H4 (cell line): ENCODE measurements at regions not wholly inside any gene's neighbourhood (a gene's known extent, or its start where the extent isn't known, plus 50 kb on each side); places are given as distances from the start of the nearest gene placed in this dataset.
"Not testable (repeated sequence)": the region's sequence is repeated elsewhere in the genome, so short reads cannot be mapped to it uniquely, and the experiment has no call there.

Experiments used
- DNase-seq: peaks from one replicate; pipeline ENCODE4 v3.0.0-alpha.2; 2015; ENCODE audit warnings: low spot score

GRCh38 chr6:144434308-144434990, 149.3 kb downstream of the UTRN start:
- DNase-seq: no peak

- no peak for DNase-seq
These were observed 150.7 kb downstream of the UTRN start for GRCh38 chr6:144435602-144436426.

GRCh38 chr6:144437105-144437504, 152.0 kb downstream of the UTRN start:
- no peak for DNase-seq

DNA sequence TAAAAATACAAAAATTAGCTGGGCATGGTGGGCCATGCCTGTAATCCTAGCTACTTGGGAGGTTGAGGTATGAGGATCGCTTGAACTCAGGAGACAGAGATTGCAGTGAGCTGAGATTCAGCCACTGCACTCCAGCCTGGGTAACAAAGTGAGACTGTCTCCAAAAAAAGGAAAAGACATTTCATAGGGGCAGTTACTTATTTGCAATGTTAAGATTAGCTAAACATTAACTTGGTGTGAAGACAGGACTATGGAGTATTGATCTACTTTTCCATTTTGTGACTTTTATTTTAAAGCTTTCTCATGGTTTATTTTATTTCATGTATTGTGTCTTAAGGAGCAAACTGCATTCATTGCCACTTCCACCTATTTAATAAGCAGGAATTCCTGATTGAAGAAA, 153.0 kb downstream of the UTRN start:
- no peak for DNase-seq

- DNase-seq: no peak
These were observed 153.9 kb downstream of the UTRN start for GRCh38 chr6:144439016-144439415.

DNA sequence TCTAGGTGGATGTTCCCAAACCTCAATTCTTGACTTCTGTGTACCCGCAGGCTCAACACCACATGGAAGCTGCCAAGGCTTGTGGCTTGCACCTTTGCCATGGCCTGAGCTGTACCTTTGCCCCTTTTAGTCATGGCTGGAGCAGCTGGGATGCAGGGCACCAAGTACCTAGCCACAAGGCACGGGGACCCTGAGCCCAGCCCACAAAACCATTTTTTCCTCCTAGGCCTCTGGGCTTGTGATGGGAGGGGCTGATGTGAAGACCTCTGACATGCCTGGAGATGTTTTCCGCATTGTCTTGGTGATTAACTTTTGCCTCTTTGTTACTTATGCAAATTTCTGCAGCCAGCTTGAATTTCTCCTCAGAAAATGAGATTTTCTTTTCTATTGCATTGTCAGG, 156.7 kb downstream of the UTRN start:
- not testable (repeated sequence) for DNase-seq

DNA sequence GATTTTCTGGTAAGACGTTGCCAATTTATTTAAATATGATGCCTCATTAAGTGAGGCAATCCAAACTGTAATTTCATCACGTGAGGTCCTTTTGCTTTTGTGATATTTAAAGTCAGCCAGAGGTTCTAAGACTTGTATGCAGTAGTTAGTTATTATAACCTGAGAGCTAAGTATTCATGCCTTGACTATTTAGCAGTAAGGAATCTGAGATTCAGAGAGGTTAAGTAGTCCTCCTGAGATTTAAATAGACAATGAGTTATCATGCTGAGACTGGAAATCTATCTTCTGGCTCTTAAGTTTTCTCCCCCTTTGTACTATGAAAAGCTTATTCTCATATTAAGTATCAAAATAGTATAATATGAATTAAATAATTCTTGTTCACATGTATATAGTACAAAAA, 158.0 kb downstream of the UTRN start:
- DNase-seq: no peak

DNA sequence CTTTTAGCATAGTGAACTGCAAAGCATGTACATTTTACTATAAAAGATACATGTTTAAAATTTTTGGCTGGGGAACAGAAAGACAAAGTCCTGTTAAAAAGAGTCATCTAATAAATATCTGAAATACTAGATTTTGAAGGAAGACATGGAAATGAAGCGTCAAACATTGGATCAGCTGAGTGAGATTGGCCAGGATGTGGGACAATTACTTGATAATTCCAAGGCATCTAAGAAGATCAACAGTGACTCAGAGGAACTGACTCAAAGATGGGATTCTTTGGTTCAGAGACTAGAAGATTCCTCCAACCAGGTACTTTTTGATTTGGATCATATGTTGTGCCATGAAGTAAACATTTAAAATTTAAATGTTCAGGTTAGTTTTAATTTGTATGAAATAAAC, 162.3 kb downstream of the UTRN start:
- DNase-seq: no peak

- no peak for DNase-seq
These were observed 164.1 kb downstream of the UTRN start for GRCh38 chr6:144449218-144449617.

- DNase-seq: no peak
These were observed 164.9 kb downstream of the UTRN start for GRCh38 chr6:144449911-144450597.

DNA sequence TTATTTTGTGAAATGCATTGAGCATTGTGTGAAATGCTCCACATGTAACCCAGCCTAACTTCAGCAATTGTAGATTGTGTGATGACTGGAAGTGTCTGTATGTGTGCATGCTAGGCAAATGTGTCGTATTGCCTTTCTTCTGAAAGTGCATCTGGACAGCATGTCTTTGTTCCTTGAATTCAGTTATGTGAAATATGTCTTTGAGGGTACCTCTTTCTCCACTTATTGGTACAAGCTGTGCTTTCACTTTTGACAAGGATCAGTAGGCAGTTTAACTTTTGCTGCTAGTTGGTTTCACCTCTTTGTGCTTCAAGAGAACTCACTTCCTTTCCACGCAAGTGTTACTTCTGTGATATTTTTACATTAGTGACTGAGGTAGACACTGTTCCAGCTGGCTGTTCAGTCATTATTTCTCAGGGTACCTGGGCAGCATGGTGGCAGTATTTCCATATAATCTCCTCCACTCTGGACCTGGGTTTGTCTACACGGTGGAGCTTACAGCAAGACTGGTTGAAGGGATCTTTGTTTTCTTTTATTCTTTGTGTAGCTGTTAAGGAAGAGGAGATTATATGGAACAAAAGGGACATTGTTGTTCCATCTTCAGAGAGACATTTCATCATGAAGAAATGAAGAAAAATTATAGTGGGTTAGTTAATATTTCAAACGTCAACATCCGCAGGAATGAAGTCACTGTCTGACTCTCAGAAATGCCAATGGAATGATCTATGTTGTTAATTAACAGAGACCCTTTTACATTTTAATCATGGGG, 175.4 kb downstream of the UTRN start:
- no peak for DNase-seq

GRCh38 chr6:144462058-144462457, 176.9 kb downstream of the UTRN start:
- no peak for DNase-seq

DNA sequence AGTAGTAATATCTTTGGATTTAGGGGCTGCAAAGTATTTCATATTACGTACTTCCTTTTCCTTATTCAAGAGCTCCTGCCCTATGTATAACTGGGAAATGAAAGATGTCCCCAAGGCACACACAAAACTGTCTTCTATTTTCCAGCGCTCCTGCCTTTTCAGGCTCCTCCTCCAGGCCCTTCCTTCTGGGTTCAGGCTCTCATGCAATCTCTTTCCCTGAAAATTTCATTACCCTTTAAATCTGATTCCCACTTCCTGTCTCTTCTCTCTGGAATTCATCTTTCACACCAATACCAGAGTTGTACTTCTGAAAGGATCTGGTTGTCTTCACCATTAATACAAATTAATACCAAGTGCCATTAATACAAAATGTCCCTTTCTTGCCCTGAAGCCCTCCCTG, 181.6 kb downstream of the UTRN start:
- DNase-seq: no peak

- no peak for DNase-seq
These were observed 182.1 kb downstream of the UTRN start for GRCh38 chr6:144467172-144467762.

- no peak for DNase-seq
These were observed 182.8 kb downstream of the UTRN start for GRCh38 chr6:144467921-144468320.

DNA sequence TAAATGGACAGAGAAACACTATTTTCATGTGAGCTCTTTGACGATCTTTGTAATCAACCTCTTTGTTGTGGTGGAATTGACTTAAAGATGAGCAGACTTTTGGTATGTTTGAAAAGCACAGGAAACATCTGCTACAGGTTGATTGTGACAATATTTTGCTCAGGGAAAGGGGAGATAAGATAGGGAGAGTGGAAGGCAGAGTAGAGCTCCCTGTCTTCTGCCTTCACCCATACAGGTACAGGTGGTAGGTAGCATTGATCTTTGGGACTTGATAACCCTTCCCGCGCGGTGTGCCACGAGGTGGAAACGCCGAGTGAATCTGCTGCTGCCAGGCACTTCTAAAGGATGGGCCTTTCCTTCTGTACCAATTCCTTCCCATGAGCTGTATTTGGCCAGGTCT, 183.6 kb downstream of the UTRN start:
- no peak for DNase-seq

- no peak for DNase-seq
These were observed 184.0 kb downstream of the UTRN start for GRCh38 chr6:144469144-144469575.

- not testable (repeated sequence) for DNase-seq
These were observed 185.1 kb downstream of the UTRN start for GRCh38 chr6:144470201-144470600.

DNA sequence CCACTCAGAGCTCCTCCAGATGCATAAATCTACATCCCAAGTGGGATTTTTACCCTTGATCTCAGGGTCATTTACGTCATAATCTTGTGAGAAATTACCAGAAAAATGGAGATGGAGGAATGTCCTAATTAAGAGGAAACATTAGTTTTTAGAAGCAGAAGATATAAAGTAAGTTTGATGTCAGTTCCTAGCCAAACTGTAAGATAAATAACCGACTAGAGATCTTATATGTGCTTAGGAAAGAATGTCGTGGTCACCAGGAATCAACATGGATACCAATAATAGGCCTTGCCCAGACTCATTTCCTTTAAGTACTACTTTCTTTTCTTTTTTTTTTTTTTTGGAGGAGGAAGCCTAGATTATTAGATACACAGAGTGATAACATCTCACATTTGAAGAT, 186.9 kb downstream of the UTRN start:
- no peak for DNase-seq

GRCh38 chr6:144474290-144474689, 189.2 kb downstream of the UTRN start:
- no peak for DNase-seq

- no peak for DNase-seq
These were observed 189.8 kb downstream of the UTRN start for GRCh38 chr6:144474904-144475303.

DNA sequence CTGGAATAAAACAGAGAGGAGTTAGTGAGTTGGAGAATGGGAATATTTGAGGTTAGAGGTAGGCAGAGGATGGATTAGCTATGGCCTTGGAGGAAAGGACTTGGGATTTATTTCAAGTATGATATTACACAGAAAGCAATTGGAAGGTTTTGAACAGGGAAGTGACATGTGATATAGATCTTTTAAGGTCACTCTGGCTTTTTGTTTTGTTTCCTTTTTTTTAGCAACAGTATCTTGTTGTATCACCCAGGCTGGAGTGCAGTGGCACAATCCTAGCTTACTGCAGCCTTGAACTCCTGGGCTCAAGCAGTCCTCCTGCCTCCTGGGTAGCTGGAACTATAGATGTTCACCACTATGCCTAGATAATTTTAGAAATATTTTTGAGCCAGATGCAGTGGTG, 190.3 kb downstream of the UTRN start:
- DNase-seq: no peak
